GM13977 (cell line): ENCODE measurements at regions not wholly inside any gene's neighbourhood (a gene's known extent, or its start where the extent isn't known, plus 50 kb on each side); places are given as distances from the start of the nearest gene placed in this dataset.
A peak's percentile ranks its signal among the peaks of the same experiment; 100 is the strongest.

Source experiments
- DNase-seq: peaks from one replicate; pipeline ENCODE4 v3.0.0; 2012; ENCODE audit warnings: low spot score
- CTCF ChIP-seq: IDR thresholded peaks from 2 replicates; pipeline ENCODE4 v1.5.1; 2012; ENCODE audit warnings: mild to moderate bottlenecking, control low read depth; ENCODE audit not compliant: insufficient read depth; ENCODE audit errors: extremely low read depth, missing control alignments
- in situ Hi-C: fragments of 300-500 bp; cut with MboI; formaldehyde crosslinking; loops from one replicate; pipeline ENCODE4 v1.12.0; 2022; ENCODE audit warnings: low sequenced_read_pairs, low pct_unique_long_range_greater_than_20kb, mixed read lengths, inconsistent platforms; ENCODE audit not compliant: unreplicated experiment

GRCh38 chr2:167551416-167551815 is 663.1 kb downstream of the XIRP2 start:
- in situ Hi-C loops = no loop called here
- no peak for TF ChIP-seq CTCF
- no peak for DNase-seq

DNA sequence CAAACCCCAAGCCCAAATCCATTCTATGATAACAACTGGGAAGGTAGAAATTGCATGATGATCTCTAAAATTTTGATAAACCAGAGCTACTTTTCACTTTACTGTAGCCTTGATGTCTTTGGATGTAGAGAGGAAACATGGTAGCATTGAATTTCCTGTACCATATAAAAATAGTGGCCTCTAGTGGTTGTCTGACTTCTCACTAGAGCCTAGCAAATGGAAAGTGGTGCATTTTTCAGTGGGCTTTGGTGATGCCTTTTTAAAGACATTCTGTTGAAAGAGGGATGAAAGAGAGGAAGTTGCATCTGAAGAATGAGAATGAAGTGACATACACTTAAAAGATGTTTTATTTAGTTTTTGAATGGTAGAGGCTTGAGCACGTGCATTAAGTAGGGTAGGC is 662.2 kb downstream of the XIRP2 start:
- DNase-seq = peak; percentile 26
- in situ Hi-C loops = no loop called here
- peak; percentile 35 for TF ChIP-seq CTCF

- in situ Hi-C loops = no loop called here
Observed at GRCh38 chr2:167548396-167548795, 660.1 kb downstream of the XIRP2 start.

GRCh38 chr2:167544602-167545001 is 656.3 kb downstream of the XIRP2 start:
- no peak for TF ChIP-seq CTCF
- no peak for DNase-seq
- in situ Hi-C loops = no loop called here

More at GRCh38 chr2:167548396-167548795, 660.1 kb downstream of the XIRP2 start:
- DNase-seq = no peak
- TF ChIP-seq CTCF = no peak

GRCh38 chr2:167543721-167544120 is 655.4 kb downstream of the XIRP2 start:
- TF ChIP-seq CTCF = no peak
- in situ Hi-C loops = no loop called here
- no peak for DNase-seq

DNA sequence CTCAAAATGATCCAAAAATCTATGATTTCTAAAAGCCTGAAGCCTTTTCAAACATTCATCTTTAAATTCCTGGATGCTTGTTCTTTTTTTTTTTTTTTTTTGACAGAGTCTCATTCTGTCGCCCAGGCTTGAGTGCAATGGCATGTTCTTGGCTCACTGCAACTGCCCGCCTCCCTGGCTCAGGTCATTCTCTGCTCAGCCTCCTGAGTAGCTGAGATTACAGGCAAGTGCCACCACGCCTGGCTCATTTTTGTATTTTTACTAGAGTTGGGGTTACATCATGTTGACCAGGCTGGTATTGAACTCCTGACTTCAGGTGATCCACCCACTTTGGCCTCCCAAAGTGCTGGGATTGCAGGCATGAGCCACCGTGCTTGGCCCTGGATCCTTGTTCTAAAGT is 649.5 kb downstream of the XIRP2 start:
- TF ChIP-seq CTCF = no peak
- DNase-seq = no peak
- in situ Hi-C loops = no loop called here

- no peak for TF ChIP-seq CTCF
- no peak for DNase-seq
- in situ Hi-C loops = no loop called here
Observed at GRCh38 chr2:167534443-167534842, 646.2 kb downstream of the XIRP2 start.
